DLD1 (cell line): ENCODE measurements at regions not wholly inside any gene's neighbourhood (a gene's known extent, or its start where the extent isn't known, plus 50 kb on each side); places are given as distances from the start of the nearest gene placed in this dataset.

Experiments
- in situ Hi-C: cut with HindIII; loops from 2 replicates; pipeline ENCODE4 v1.10.0; 2017; ENCODE audit warnings: low sequenced_read_pairs

- in situ Hi-C loops: no loop called here
Observed at GRCh38 chr10:9745158-9745557, 1272.5 kb upstream of the CELF2 start.

GRCh38 chr10:9757176-9757575 lies 1260.5 kb upstream of the CELF2 start:
- in situ Hi-C loops: no loop called here

- in situ Hi-C loops: no loop called here
Observed at GRCh38 chr10:9759596-9759995, 1258.1 kb upstream of the CELF2 start.

- in situ Hi-C loops: no loop called here
Observed at GRCh38 chr10:9762966-9763656, 1254.6 kb upstream of the CELF2 start.

GRCh38 chr10:9766762-9767161 lies 1250.9 kb upstream of the CELF2 start:
- in situ Hi-C loops: no loop called here

- in situ Hi-C loops: no loop called here
Observed at GRCh38 chr10:9781666-9782065, 1236.0 kb upstream of the CELF2 start.

GRCh38 chr10:9786101-9786500 lies 1231.6 kb upstream of the CELF2 start:
- in situ Hi-C loops: no loop called here

GRCh38 chr10:9786576-9786975 lies 1231.1 kb upstream of the CELF2 start:
- in situ Hi-C loops: no loop called here

DNA sequence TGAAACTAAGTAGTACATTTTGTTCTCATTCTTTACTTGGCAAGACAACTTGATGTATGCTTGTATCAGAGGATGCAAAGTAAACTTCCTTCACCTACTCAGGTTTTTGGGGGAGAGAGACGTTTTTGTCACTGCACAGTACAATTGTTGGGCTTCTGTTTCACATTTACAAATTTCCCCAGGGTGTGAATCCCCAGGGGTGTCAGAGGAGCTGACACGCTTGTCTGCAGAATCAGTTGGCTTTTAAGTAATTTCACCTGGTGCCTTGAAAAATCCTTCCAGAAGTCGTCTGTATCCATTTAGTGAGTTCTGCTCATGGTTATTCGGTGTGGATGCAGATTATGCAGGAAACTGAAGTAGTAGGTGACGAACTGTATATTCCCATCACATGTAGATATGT lies 1227.7 kb upstream of the CELF2 start:
- in situ Hi-C loops: no loop called here

- in situ Hi-C loops: no loop called here
Observed at GRCh38 chr10:9792181-9792580, 1225.5 kb upstream of the CELF2 start.

DNA sequence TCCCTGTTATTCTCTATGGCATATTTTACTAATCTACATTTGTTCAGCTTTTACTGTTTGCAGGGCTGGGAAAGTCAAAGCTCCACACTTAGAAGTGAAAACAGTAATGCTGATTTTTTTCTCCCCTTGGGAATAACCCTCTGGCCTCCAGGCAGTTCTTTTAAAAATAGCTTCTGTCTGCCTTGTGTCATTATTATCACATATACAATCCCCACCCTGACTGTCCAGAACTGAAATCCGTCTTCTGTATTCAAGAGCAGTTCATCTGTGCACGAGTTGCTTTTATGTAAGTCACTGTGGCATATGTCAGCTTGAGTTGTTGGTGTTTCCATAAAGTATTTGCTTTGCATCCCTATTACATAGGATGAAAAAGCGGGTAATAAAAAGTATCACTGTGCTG lies 1221.1 kb upstream of the CELF2 start:
- in situ Hi-C loops: no loop called here

DNA sequence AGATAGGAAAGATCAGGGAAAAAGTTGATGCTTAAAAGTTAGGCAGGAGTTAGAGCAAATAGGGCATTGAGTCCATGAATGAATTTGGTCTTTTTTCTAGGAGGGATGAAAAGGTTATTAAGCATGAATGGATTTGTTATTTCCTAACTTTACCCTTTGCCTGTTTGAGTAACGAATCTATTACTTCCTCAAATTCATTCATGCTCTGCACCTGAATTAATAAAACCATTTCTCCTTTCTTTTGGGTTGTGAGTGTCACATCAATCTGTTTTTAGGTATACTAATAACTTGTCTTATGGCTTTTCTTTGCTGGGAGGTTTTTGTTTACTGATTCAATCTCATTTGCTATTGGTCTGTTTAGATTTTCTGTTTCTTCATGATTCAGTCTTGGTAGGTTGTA lies 1217.7 kb upstream of the CELF2 start:
- in situ Hi-C loops: no loop called here

DNA sequence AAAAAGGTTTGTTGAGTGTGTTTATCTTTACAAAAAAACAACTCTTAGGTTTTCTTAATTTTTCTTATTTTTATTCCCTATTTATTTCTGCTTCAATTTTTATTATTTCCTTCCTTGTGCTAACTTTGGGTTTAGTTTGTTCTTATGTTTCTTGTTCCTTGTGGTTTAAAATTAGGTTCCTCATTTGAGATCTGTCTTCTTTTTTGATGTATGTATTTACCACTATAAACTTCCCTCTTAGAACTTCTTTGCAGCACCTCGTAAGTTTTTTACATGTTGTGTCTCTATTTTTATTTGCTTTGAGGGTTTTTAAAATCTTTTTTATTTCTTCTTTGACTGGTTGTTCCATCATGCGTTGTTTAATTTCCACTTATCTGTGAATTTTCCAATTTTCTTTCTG lies 1217.1 kb upstream of the CELF2 start:
- in situ Hi-C loops: no loop called here

GRCh38 chr10:9807846-9808245 lies 1209.8 kb upstream of the CELF2 start:
- in situ Hi-C loops: no loop called here

- in situ Hi-C loops: no loop called here
Observed at GRCh38 chr10:9811601-9812000, 1206.1 kb upstream of the CELF2 start.

DNA sequence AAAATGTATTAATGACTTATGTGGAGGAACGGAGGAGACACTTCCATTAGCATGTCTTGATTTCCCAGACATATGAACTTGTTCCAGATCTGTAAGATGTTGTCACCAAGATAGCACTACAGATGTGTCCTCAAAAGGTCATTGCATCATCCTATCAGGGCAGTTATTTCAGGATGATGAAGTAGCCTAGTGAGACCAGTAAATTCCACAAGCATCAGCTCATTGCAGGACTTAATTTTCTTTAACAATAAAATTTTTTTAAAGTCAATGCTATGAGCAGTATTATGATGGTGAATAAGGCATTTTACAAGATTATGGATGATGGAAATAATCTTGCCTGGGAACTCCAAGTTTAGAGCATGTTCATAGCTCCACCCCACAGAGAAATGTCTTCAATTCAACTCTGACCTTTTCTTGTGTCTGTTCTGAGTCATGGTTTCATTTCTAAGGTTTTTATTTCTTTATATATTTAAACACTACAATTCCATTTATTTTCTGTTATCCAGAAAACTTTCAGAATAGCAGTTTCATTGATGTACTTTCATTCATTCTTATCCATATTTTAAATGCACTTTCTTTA lies 1203.3 kb upstream of the CELF2 start:
- in situ Hi-C loops: no loop called here

DNA sequence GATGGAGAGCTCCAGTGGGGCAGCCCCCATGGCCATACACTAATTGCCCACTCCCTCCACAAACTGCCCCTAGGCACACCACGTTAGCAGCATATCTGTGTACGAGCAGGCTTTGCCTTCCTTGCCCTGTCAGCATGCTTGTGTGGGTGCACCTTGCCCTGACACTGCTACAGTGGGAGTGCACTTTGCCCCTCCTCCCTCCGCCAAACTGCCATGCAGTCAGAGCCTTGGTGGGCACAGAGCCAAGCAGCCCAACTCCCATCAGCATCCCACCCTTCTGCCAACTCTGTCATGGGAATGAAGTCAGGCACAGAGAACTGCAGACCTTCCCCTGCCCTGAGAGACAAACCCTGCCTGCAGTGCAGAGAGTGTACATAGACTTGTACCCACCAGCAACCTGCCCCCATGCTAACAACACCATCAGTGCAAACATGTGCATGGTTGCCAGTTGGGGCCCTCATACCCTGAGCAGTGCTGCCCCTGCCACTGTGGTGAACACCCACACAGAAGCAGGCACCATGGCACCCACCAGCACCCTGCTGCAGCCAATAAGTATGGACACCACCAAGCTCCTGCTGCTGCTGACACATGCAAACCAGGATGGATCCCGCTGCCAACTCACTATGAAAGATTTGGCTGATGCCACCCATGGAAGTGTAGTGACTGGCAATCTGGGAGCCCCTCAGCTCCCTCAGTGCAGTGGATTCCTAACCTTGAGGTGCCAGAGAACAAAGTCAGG lies 1197.7 kb upstream of the CELF2 start:
- in situ Hi-C loops: no loop called here

DNA sequence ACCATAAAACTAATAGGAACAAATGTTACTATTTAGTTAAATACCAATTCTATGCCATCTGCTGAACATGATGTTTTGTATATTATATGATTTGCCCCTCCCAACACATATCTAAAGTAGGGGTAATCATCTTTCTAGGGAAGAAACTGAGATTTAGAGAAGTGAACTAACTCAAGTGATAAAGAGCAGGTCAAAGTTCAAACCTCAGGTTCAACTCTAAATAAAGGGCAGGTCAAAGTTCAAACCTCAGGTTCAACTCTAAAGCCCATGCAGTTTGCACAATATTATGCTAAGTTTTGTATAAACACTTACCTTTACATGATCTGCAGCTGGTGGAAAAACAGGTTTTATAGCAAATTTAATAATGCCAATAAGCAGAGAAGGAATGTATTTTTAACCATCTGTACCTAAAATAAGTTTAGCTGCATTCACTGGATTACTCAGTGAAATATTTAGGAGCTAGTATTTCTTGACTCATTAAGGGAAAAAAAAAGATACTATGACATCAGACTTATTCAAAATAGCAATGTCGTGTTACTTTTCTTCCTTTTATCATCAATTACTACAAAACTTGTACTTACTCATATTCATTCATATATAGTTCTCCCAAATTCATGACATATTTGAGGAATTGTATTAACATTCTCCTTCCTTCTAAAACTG lies 1194.3 kb upstream of the CELF2 start:
- in situ Hi-C loops: no loop called here

DNA sequence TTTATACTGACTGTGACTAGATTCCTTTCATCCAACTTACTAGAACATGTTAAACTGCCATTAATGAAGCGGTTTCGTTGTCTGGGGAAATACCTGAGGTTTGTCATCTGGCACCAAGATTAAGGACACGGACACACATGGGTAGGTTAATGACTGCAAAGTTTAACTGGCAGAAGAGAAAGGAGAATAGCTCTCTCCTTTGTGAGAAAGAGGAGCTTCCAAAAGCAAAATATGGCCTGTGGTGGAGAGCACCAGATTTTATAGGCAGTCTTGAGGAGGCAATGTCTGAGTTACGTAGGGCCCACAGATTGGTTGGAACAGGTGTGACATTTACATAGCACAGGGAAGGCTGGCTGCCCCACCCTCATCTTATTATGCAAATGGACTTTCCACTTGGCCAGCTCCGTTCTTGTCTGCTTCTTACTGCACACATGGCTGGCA lies 1193.0 kb upstream of the CELF2 start:
- in situ Hi-C loops: no loop called here

DNA sequence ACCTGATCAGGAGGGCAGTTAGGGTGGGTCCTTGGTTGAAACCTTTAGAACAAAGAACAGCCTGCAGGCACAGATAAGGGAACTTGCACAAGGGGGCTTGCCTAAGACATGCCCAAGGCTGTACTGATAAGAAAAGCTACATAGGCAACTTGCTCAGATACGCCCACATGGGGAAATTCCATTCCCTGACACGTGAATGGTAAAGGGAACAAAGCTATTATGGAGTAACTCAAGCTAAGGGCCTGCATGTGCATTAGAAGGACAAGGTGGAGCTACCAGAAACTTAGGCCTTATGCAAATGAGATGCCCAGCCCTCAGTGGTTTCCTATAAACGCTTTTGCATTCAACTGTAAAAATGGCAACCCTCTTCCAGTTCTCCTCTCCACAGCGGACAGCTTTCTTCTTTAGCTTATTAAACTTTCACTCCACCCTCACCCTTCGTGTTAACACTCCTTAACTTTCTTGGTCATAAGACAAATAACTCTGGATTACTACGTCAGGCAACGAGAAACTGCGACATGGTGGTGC lies 1192.1 kb upstream of the CELF2 start:
- in situ Hi-C loops: no loop called here

- in situ Hi-C loops: no loop called here
Observed at GRCh38 chr10:9828110-9828509, 1189.6 kb upstream of the CELF2 start.
